ENCODE measurements at regions not wholly inside any gene's neighbourhood (a gene's known extent, or its start where the extent isn't known, plus 50 kb on each side); places are given as distances from the start of the nearest gene placed in this dataset.

DNA sequence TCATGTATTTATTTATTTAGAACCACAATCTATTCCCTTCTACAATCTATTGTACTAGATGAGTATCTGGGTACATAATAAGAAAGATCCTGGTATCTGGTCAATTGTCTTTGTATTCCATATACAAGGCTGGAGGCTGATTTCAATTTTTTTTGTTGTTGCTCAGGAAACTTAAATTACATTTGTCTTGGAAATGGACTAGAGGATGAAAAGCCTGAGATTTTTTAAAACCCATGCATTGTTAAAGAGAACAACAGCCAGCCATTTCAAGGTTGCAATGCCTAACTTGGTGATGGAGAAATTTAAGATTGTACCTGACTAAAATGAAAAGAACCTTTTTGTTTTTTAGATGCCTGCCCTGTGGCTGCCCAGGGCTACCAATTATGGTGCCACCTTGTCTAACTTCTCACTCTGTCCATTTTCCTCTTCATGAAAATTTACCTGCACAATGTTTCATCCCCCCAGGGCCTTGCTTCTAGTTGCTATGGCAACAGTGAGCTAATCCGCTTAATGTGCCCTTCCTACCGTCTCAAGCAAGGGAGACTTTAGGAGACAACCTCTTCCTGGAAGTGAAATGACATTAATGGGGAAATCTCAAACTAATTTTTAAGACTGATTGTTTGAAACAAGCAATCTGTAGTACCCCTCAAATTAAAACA is 203.7 kb upstream of the PHYHIPL start:
- TF ChIP-seq, protein P1, sequence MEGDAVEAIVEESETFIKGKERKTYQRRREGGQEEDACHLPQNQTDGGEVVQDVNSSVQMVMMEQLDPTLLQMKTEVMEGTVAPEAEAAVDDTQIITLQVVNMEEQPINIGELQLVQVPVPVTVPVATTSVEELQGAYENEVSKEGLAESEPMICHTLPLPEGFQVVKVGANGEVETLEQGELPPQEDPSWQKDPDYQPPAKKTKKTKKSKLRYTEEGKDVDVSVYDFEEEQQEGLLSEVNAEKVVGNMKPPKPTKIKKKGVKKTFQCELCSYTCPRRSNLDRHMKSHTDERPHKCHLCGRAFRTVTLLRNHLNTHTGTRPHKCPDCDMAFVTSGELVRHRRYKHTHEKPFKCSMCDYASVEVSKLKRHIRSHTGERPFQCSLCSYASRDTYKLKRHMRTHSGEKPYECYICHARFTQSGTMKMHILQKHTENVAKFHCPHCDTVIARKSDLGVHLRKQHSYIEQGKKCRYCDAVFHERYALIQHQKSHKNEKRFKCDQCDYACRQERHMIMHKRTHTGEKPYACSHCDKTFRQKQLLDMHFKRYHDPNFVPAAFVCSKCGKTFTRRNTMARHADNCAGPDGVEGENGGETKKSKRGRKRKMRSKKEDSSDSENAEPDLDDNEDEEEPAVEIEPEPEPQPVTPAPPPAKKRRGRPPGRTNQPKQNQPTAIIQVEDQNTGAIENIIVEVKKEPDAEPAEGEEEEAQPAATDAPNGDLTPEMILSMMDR (conservative IDR thresholded peaks at IDR 0.05 in 1 of 2, IDR thresholded peaks at IDR 0.05 in 1 of 2; ENCODE audit: extremely low read depth in 1 of 2, insufficient read depth in 1 of 2, low read depth in 1 of 2, low read length in 2 of 2) = no peak
- no peak for TF ChIP-seq EZH2 (IDR thresholded peaks at IDR 0.05; ENCODE audit: borderline replicate concordance, low read length)

Data from mammary epithelial cell (primary cell).